NB4 (cell line): ENCODE measurements at regions not wholly inside any gene's neighbourhood (a gene's known extent, or its start where the extent isn't known, plus 50 kb on each side); places are given as distances from the start of the nearest gene placed in this dataset.

ENCODE experiments used
- DNase-seq: peaks from one replicate; pipeline ENCODE4 v3.0.0; 2010; ENCODE audit warnings: low read depth
- H3K4me3 ChIP-seq: one replicate; pipeline ENCODE4 v1.5.1; 2011; ENCODE audit warnings: mild to moderate bottlenecking, low read depth, low read length, moderate library complexity
- CTCF ChIP-seq: IDR thresholded peaks from one replicate; pipeline ENCODE4 v1.5.1; 2012; ENCODE audit warnings: low read depth, low read length
- MAX ChIP-seq: IDR thresholded peaks from 2 replicates; pipeline ENCODE4 v1.6.1; 2011; ENCODE audit warnings: low read depth, low read length
- MYC ChIP-seq: IDR thresholded peaks from 2 replicates; pipeline ENCODE4 v1.6.1; 2011; ENCODE audit warnings: low read depth, low read length
- POLR2A ChIP-seq: IDR thresholded peaks from 2 replicates; pipeline ENCODE4 v1.6.1; 2011; ENCODE audit warnings: mild to moderate bottlenecking; ENCODE audit not compliant: insufficient read length; ENCODE audit errors: extremely low read depth

GRCh38 chr5:54620141-54620933 is 102.8 kb downstream of the SNX18 start:
- peak; percentile 32; the same call in 1 of the 2 replicates for TF ChIP-seq MAX
- TF ChIP-seq CTCF = no peak
- TF ChIP-seq MYC = no peak; the same call in 1 of the 2 replicates
- TF ChIP-seq POLR2A = no peak
- no peak overlapping the region for H3K4me3 ChIP-seq
- peak; percentile 80 for DNase-seq

- no peak overlapping the region for H3K4me3 ChIP-seq
- DNase-seq = no peak
- TF ChIP-seq CTCF (no peak), MAX (no peak), POLR2A (no peak), MYC (no peak)
Measured at GRCh38 chr5:54619731-54620130, 102.2 kb downstream of the SNX18 start.

- DNase-seq = no peak
- H3K4me3 ChIP-seq = no peak overlapping the region
- TF ChIP-seq CTCF = no peak
- TF ChIP-seq MYC = no peak
- no peak for TF ChIP-seq MAX
- no peak for TF ChIP-seq POLR2A
Measured at GRCh38 chr5:54616518-54617220, 99.1 kb downstream of the SNX18 start.

- TF ChIP-seq MAX (peak; percentile 50; the same call in 1 of the 2 replicates), CTCF (no peak), MYC (peak; percentile 32; the same call in 1 of the 2 replicates), POLR2A (no peak)
- no peak overlapping the region for H3K4me3 ChIP-seq
- DNase-seq = peak; percentile 85
Measured at GRCh38 chr5:54616031-54616430, 98.5 kb downstream of the SNX18 start.

- no peak overlapping the region for H3K4me3 ChIP-seq
- no peak for DNase-seq
- TF ChIP-seq MAX (no peak; the same call in 1 of the 2 replicates), MYC (no peak), POLR2A (no peak)
Measured at GRCh38 chr5:54615381-54615780, 97.8 kb downstream of the SNX18 start.

GRCh38 chr5:54612711-54613110 is 95.2 kb downstream of the SNX18 start:
- H3K4me3 ChIP-seq = no peak overlapping the region
- DNase-seq = no peak
- TF ChIP-seq CTCF (no peak), MYC (no peak), POLR2A (no peak), MAX (no peak)
